Right atrium auricular region (tissue), 2 donors: ENCODE measurements at regions not wholly inside any gene's neighbourhood (a gene's known extent, or its start where the extent isn't known, plus 50 kb on each side); places are given as distances from the start of the nearest gene placed in this dataset.
"Not testable (repeated sequence)": the region's sequence is repeated elsewhere in the genome, so short reads cannot be mapped to it uniquely, and the experiment has no call there.

Experiments used
- DNase-seq: peaks from one replicate; pipeline ENCODE4 v3.0.0-alpha.2; 2019; ENCODE audit warnings: low spot score
- H3K27ac ChIP-seq, 2 donors: fragments of 200-600 bp; sonication (generic); 1 replicate in 1 of 2; 2 replicates in 1 of 2; pipeline ENCODE4 v1.5.1; 2016 to 2019
- H3K27me3 ChIP-seq, 2 donors: fragments of 200-600 bp; sonication (generic); one replicate each; pipeline versions ENCODE4 v1.5.1 to v1.6.0; 2017 to 2019
- H3K36me3 ChIP-seq: fragments of 200-600 bp; sonication (generic); one replicate; pipeline ENCODE4 v1.5.1; 2016
- H3K4me1 ChIP-seq, 2 donors: fragments of 200-600 bp; sonication (generic); one replicate each; pipeline versions ENCODE4 v1.5.1 to v1.6.0; 2017 to 2019
- H3K4me3 ChIP-seq, 2 donors: fragments of 200-600 bp; sonication (generic); 1 replicate in 1 of 2; 2 replicates in 1 of 2; pipeline ENCODE4 v1.5.1; 2017 to 2019; ENCODE audit warnings: mild to moderate bottlenecking in 1 of 2, moderate library complexity in 1 of 2
- H3K9me3 ChIP-seq, 2 donors: fragments of 200-600 bp; sonication (generic); one replicate each; pipeline ENCODE4 v1.5.1; 2019
- CTCF ChIP-seq, 2 donors: fragments of 200-600 bp; sonication (generic); IDR thresholded peaks; one replicate each; pipeline ENCODE4 v1.5.1; 2019; ENCODE audit warnings: antibody characterized with exemption in 2 of 2

- no peak for DNase-seq
- no peak for TF ChIP-seq CTCF (IDR thresholded peaks at IDR 0.05)
- Histone ChIP-seq H3K9me3 (no peaks in the 10 kb centered on the region), H3K4me3 (no peak overlapping the region), H3K27me3 (no peaks in the 10 kb centered on the region), H3K36me3 (no peaks in the 10 kb centered on the region), H3K27ac (peak overlapping the region in 1 of 2 donors; percentile 79), H3K4me1 (peaks cover 0 to 15% of the 10 kb centered on the region in 2 donors)
These were observed 111.5 kb upstream of the MPHOSPH6 start for GRCh38 chr16:82281544-82281943.

GRCh38 chr16:82280867-82281266 is 110.8 kb upstream of the MPHOSPH6 start:
- H3K4me1 ChIP-seq = peaks cover 0 to 15% of the 10 kb centered on the region in 2 donors
- no peaks in the 10 kb centered on the region for H3K9me3 ChIP-seq
- no peak for TF ChIP-seq CTCF (IDR thresholded peaks at IDR 0.05)
- no peak for DNase-seq
- H3K4me3 ChIP-seq = no peak overlapping the region
- peak overlapping the region in 1 of 2 donors; percentile 79 for H3K27ac ChIP-seq
- H3K27me3 ChIP-seq = no peaks in the 10 kb centered on the region
- no peaks in the 10 kb centered on the region for H3K36me3 ChIP-seq

GRCh38 chr16:82275349-82275748 is 105.3 kb upstream of the MPHOSPH6 start:
- H3K36me3 ChIP-seq, H3K4me3 ChIP-seq: not testable (repeated sequence)

GRCh38 chr16:82271636-82272035 is 101.6 kb upstream of the MPHOSPH6 start:
- DNase-seq = no peak
- Histone ChIP-seq H3K27ac (no peak overlapping the region), H3K4me1 (no peaks in the 10 kb centered on the region), H3K4me3 (no peak overlapping the region), H3K9me3 (no peaks in the 10 kb centered on the region), H3K36me3 (no peaks in the 10 kb centered on the region), H3K27me3 (no peaks in the 10 kb centered on the region)
- TF ChIP-seq CTCF (IDR thresholded peaks at IDR 0.05) = no peak

More at GRCh38 chr16:82275349-82275748, 105.3 kb upstream of the MPHOSPH6 start:
- H3K27me3 ChIP-seq, H3K9me3 ChIP-seq, DNase-seq, H3K27ac ChIP-seq, H3K4me1 ChIP-seq: not testable (repeated sequence)

- not testable (repeated sequence) for DNase-seq
These were observed 97.7 kb upstream of the MPHOSPH6 start for GRCh38 chr16:82267675-82268074.

GRCh38 chr16:82265809-82266208 is 95.8 kb upstream of the MPHOSPH6 start:
- H3K4me1 ChIP-seq = peaks cover 0 to 9% of the 10 kb centered on the region in 2 donors
- TF ChIP-seq CTCF (IDR thresholded peaks at IDR 0.05) = no peak
- H3K9me3 ChIP-seq = no peaks in the 10 kb centered on the region
- no peak for DNase-seq
- no peak overlapping the region for H3K27ac ChIP-seq
- H3K4me3 ChIP-seq = no peak overlapping the region
- no peaks in the 10 kb centered on the region for H3K27me3 ChIP-seq
- H3K36me3 ChIP-seq = no peaks in the 10 kb centered on the region

More at GRCh38 chr16:82267675-82268074, 97.7 kb upstream of the MPHOSPH6 start:
- not testable (repeated sequence) for H3K27ac ChIP-seq, H3K27me3 ChIP-seq, H3K36me3 ChIP-seq, H3K4me3 ChIP-seq, H3K9me3 ChIP-seq, H3K4me1 ChIP-seq

GRCh38 chr16:82264756-82265155 is 94.7 kb upstream of the MPHOSPH6 start:
- DNase-seq = no peak
- H3K9me3 ChIP-seq = no peaks in the 10 kb centered on the region
- H3K27me3 ChIP-seq = no peaks in the 10 kb centered on the region
- no peaks in the 10 kb centered on the region for H3K36me3 ChIP-seq
- H3K4me1 ChIP-seq = peaks cover 0 to 9% of the 10 kb centered on the region in 2 donors
- no peak overlapping the region for H3K4me3 ChIP-seq
- H3K27ac ChIP-seq = no peak overlapping the region
- TF ChIP-seq CTCF (IDR thresholded peaks at IDR 0.05) = no peak
